OCI-LY7 (cell line): ENCODE measurements at regions not wholly inside any gene's neighbourhood (a gene's known extent, or its start where the extent isn't known, plus 50 kb on each side); places are given as distances from the start of the nearest gene placed in this dataset.

Experiments
- BruUV-seq: library from RNA; stranded (reverse); fragments of 400-500 nt; replicated peaks from 2 replicates; lab custom pipeline; 2021; lab: Mats Ljungman, UMichigan
- CTCF ChIA-PET: fragments of 300-600 bp; sonication (Branson Sonifier 250); formaldehyde crosslinking; loops from one replicate; lab custom pipeline; 2022; ENCODE audit warnings: antibody characterized with exemption; ENCODE audit not compliant: unreplicated experiment; lab: Charles Lee
- POLR2A ChIA-PET: fragments of 300-600 bp; sonication (Branson Sonifier 250); formaldehyde crosslinking; loops from one replicate; lab custom pipeline; 2022; ENCODE audit warnings: antibody characterized with exemption; lab: Charles Lee
- DNase-seq: peaks from one replicate; pipeline ENCODE4 v3.0.0-alpha.2; 2015; ENCODE audit warnings: low spot score
- H2AFZ ChIP-seq: fragments of 200-600 bp; sonication (generic), shearing (Covaris generic); 2 replicates; pipeline ENCODE4 v1.6.1; 2014; ENCODE audit warnings: mild to moderate bottlenecking, antibody characterized with exemption, low read length, moderate library complexity
- H3K27ac ChIP-seq: fragments of 200-600 bp; sonication (generic); 2 replicates; pipeline ENCODE4 v1.5.1; 2014; ENCODE audit warnings: mixed run types, low read depth, mild to moderate bottlenecking, moderate library complexity, low read length, inconsistent platforms; ENCODE audit not compliant: poor library complexity, severe bottlenecking
- H3K36me3 ChIP-seq: fragments of 200-600 bp; sonication (generic); 2 replicates; pipeline ENCODE4 v1.6.1; 2014; ENCODE audit warnings: mild to moderate bottlenecking, antibody characterized with exemption, low read length, moderate library complexity, mixed read lengths; ENCODE audit not compliant: insufficient read depth
- H3K4me1 ChIP-seq: fragments of 200-600 bp; sonication (generic); 2 replicates; pipeline ENCODE4 v1.5.1; 2014; ENCODE audit warnings: mild to moderate bottlenecking, low read length; ENCODE audit not compliant: insufficient read depth, poor library complexity, severe bottlenecking
- H3K4me2 ChIP-seq: fragments of 200-600 bp; sonication (generic); 2 replicates; pipeline ENCODE4 v1.6.1; 2014; ENCODE audit warnings: mild to moderate bottlenecking, low read length
- H3K4me3 ChIP-seq: fragments of 200-600 bp; sonication (generic); 2 replicates; pipeline ENCODE4 v1.5.1; 2014; ENCODE audit warnings: mild to moderate bottlenecking, low read depth, low read length; ENCODE audit not compliant: poor library complexity, severe bottlenecking
- H3K79me2 ChIP-seq: fragments of 200-600 bp; sonication (generic); 2 replicates; pipeline ENCODE4 v1.6.1; 2016; ENCODE audit warnings: low read depth, mild to moderate bottlenecking, low read length, moderate library complexity, mixed read lengths; ENCODE audit not compliant: insufficient read depth
- H3K9me2 ChIP-seq: fragments of 200-600 bp; sonication (generic); 2 replicates; pipeline ENCODE4 v1.6.1; 2016; ENCODE audit warnings: mild to moderate bottlenecking, low read length, mixed read lengths; ENCODE audit not compliant: insufficient read depth
- H3K9me3 ChIP-seq: fragments of 200-600 bp; sonication (generic); 2 replicates; pipeline ENCODE4 v1.6.1; 2014; ENCODE audit warnings: mild to moderate bottlenecking, mixed run types, low read length, mixed read lengths
- H4K20me1 ChIP-seq: fragments of 200-600 bp; sonication (generic); 2 replicates; pipeline ENCODE4 v1.6.1; 2014; ENCODE audit warnings: mild to moderate bottlenecking, antibody characterized with exemption, low read length, moderate library complexity, mixed read lengths; ENCODE audit not compliant: insufficient read depth
- CTCF ChIP-seq: fragments of 200-600 bp; sonication (generic); conservative IDR thresholded peaks from 2 replicates; pipeline ENCODE4 v1.5.1; 2014; ENCODE audit warnings: mild to moderate bottlenecking, antibody characterized with exemption, low read length, moderate library complexity, mixed read lengths
- EZH2phosphoT487 ChIP-seq: fragments of 200-600 bp; sonication (generic); IDR thresholded peaks from 2 replicates; pipeline ENCODE4 v1.6.1; 2018; ENCODE audit warnings: low read depth, borderline replicate concordance, mild to moderate bottlenecking, mixed run types, antibody characterized with exemption, low read length, moderate library complexity, mixed read lengths
- intact Hi-C: fragments of 100-400 bp; cut with micrococcal nuclease; formaldehyde crosslinking; loops from one replicate; pipeline ENCODE4 v1.10.0; 2022; ENCODE audit not compliant: unreplicated experiment

- POLR2A ChIA-PET, result no interaction called here
- Histone ChIP-seq H3K9me3 (no peaks in the 10 kb centered on the region), H3K79me2 (no peaks in the 10 kb centered on the region), H3K9me2 (no peaks in the 10 kb centered on the region), H2AFZ (no peak overlapping the region), H3K27ac (no peak overlapping the region), H3K36me3 (no peaks in the 10 kb centered on the region), H4K20me1 (no peaks in the 10 kb centered on the region), H3K4me3 (no peak overlapping the region), H3K4me1 (no peaks in the 10 kb centered on the region), H3K4me2 (no peak overlapping the region)
- DNase-seq, result no peak
- BruUV-seq, result no TSS peak
- TF ChIP-seq EZH2phosphoT487, result no peak
- CTCF ChIA-PET, result no interaction called here
- intact Hi-C loops, result no loop called here
These were observed 240.5 kb upstream of the RNF32 start for GRCh38 chr7:156400046-156400445.

- no peaks in the 10 kb centered on the region for H3K79me2 ChIP-seq
- no peaks in the 10 kb centered on the region for H3K4me1 ChIP-seq
- no peak overlapping the region for H2AFZ ChIP-seq
- no peak for DNase-seq
- H3K9me3 ChIP-seq, result no peaks in the 10 kb centered on the region
- no peaks in the 10 kb centered on the region for H4K20me1 ChIP-seq
- no TSS peak for BruUV-seq
- ChIA-PET CTCF (no interaction called here), POLR2A (no interaction called here)
- H3K27ac ChIP-seq, result no peak overlapping the region
- H3K36me3 ChIP-seq, result no peaks in the 10 kb centered on the region
- TF ChIP-seq EZH2phosphoT487, result no peak
- TF ChIP-seq CTCF, result no peak
- no peak overlapping the region for H3K4me2 ChIP-seq
- no peaks in the 10 kb centered on the region for H3K9me2 ChIP-seq
- no peak overlapping the region for H3K4me3 ChIP-seq
- intact Hi-C loops, result no loop called here
These were observed 243.3 kb upstream of the RNF32 start for GRCh38 chr7:156397249-156397648.

GRCh38 chr7:156389116-156389692, 251.4 kb upstream of the RNF32 start:
- Histone ChIP-seq H3K4me3 (no peak overlapping the region), H3K36me3 (no peaks in the 10 kb centered on the region), H3K79me2 (no peaks in the 10 kb centered on the region), H3K27ac (no peak overlapping the region), H3K9me2 (no peaks in the 10 kb centered on the region), H4K20me1 (no peaks in the 10 kb centered on the region), H3K4me1 (no peaks in the 10 kb centered on the region), H2AFZ (no peak overlapping the region), H3K9me3 (no peaks in the 10 kb centered on the region), H3K4me2 (no peak overlapping the region)
- intact Hi-C loops, result no loop called here
- no peak for TF ChIP-seq EZH2phosphoT487
- TF ChIP-seq CTCF, result no peak
- BruUV-seq, result no TSS peak
- POLR2A ChIA-PET, result interaction anchor here (1.0 kb wide), 1 partner anchor 9 kb away, joined by 3 read pairs; no protein-coding TSS in a partner anchor
- CTCF ChIA-PET, result no interaction called here
- no peak for DNase-seq
